Pancreas (tissue), 10 donors: ENCODE measurements at regions not wholly inside any gene's neighbourhood (a gene's known extent, or its start where the extent isn't known, plus 50 kb on each side); places are given as distances from the start of the nearest gene placed in this dataset.
A peak's percentile ranks its signal among the peaks of the same experiment; 100 is the strongest.

Experiments used
- ATAC-seq, 4 donors: fragments of 200-7000 bp; cut with Tn5 transposase; one replicate each; pipeline versions ENCODE4 v1.8.0 to v1.9.1; 2020; ENCODE audit warnings: mild to moderate bottlenecking in 4 of 4, moderate library complexity in 4 of 4
- DNase-seq, 6 donors: peaks; one replicate each; pipeline ENCODE4 v3.0.0-alpha.2; 2020
- FAIRE-seq: peaks from 2 replicates; lab custom pipeline; 2012; peaks lifted over from hg19 to GRCh38; lab: Jason Lieb, UNC
- H3K27ac ChIP-seq, 4 donors: fragments of 200-600 bp; sonication (generic); 1 replicate in 3 of 4; 2 replicates in 1 of 4; pipeline versions ENCODE4 v1.5.0 to v1.8.0; 2020
- H3K27me3 ChIP-seq, 4 donors: fragments of 200-600 bp; one replicate each; pipeline ENCODE4 v1.8.0; 2021
- H3K36me3 ChIP-seq, 3 donors: fragments of 200-600 bp; sonication (generic) in 1 of 3; one replicate each; pipeline versions ENCODE4 v1.5.0 to v1.8.0; 2020 to 2021
- H3K4me1 ChIP-seq, 3 donors: fragments of 200-600 bp; one replicate each; pipeline ENCODE4 v1.8.0; 2021
- H3K4me3 ChIP-seq, 4 donors: fragments of 200-600 bp; sonication (generic) in 2 of 4; one replicate each; pipeline versions ENCODE4 v1.5.0 to v1.8.0; 2020 to 2021
- H3K9me3 ChIP-seq, 4 donors: fragments of 200-600 bp; one replicate each; pipeline ENCODE4 v1.8.0; 2021
- CTCF ChIP-seq, 4 donors: fragments of 200-600 bp; sonication (generic) in 3 of 4; IDR thresholded peaks; one replicate each; pipeline versions ENCODE4 v1.5.0 to v1.8.0; 2021; ENCODE audit warnings: antibody characterized with exemption in 4 of 4
- WGBS, 2 donors: extraction: QIAGEN DNeasy Blood & Tissue Kit; methylation state at CpG; one replicate each; pipeline ENCODE4 v1.1.7; 2013; 5-methylcytosine and 5-hydroxymethylcytosine counted together
- intact Hi-C, 3 donors: fragments of 100-400 bp; cut with DNase I; formaldehyde crosslinking; loops; one replicate each; pipeline versions ENCODE4 v1.11.1 to v1.14.2; 2022
- donor health status: healthy with polysubstance abuse.
- donor health status: DM: no; HTN: no; CAD: no; lungs with moderate emphysema.
- donor health status: DM: no; HTN: no; CAD: no.
- donor health status: control.
- donor health status: control.
- donor health status: Bipolar disorder and iron deficiency.
- donor health status: DM: yes; HTN: yes; CAD: no.
- donor health status: DM: no; HTN: no; CAD: no.
- donor health status: DM: no; HTN: no; CAD: no.
- donor health status: DM: yes; HTN: yes; CAD: no.

GRCh38 chr11:92325416-92325815 is 100.8 kb downstream of the FAT3 start:
- no peak overlapping the region for H3K4me3 ChIP-seq
- no peak for TF ChIP-seq CTCF (IDR thresholded peaks at IDR 0.05)
- ATAC-seq (no peak), DNase-seq (no peak), FAIRE-seq (no peak)
- intact Hi-C loops = no loop called here
- no peaks in the 10 kb centered on the region for H3K9me3 ChIP-seq
- no peaks in the 10 kb centered on the region for H3K27me3 ChIP-seq
- no peak overlapping the region for H3K27ac ChIP-seq
- 75 to 82% methylated on average over 3 of the region's 3 CpGs for WGBS, 2 donors
- no peaks in the 10 kb centered on the region for H3K36me3 ChIP-seq
- no peaks in the 10 kb centered on the region for H3K4me1 ChIP-seq

GRCh38 chr11:92329137-92329536 is 104.5 kb downstream of the FAT3 start:
- DNase-seq = no peak
- TF ChIP-seq CTCF (IDR thresholded peaks at IDR 0.05) = no peak
- Histone ChIP-seq H3K36me3 (no peaks in the 10 kb centered on the region), H3K9me3 (no peaks in the 10 kb centered on the region), H3K27me3 (no peaks in the 10 kb centered on the region), H3K4me3 (no peak overlapping the region), H3K4me1 (no peaks in the 10 kb centered on the region), H3K27ac (no peak overlapping the region)
- intact Hi-C loops = no loop called here
- no peak for ATAC-seq
- 32 to 33% methylated on average over 2 of the region's 2 CpGs for WGBS, 2 donors
- FAIRE-seq = no peak

GRCh38 chr11:92329646-92330045 is 105.0 kb downstream of the FAT3 start:
- no peaks in the 10 kb centered on the region for H3K27me3 ChIP-seq
- 3 to 9% methylated on average over 2 of the region's 2 CpGs for WGBS, 2 donors
- no peak for DNase-seq
- no peak for FAIRE-seq
- intact Hi-C loops = no loop called here
- H3K4me3 ChIP-seq = no peak overlapping the region
- no peaks in the 10 kb centered on the region for H3K4me1 ChIP-seq
- no peak overlapping the region for H3K27ac ChIP-seq
- ATAC-seq = no peak
- H3K9me3 ChIP-seq = no peaks in the 10 kb centered on the region
- no peak for TF ChIP-seq CTCF (IDR thresholded peaks at IDR 0.05)
- H3K36me3 ChIP-seq = no peaks in the 10 kb centered on the region

- Histone ChIP-seq H3K36me3 (no peaks in the 10 kb centered on the region), H3K27me3 (no peaks in the 10 kb centered on the region), H3K4me1 (no peaks in the 10 kb centered on the region), H3K27ac (no peak overlapping the region), H3K9me3 (no peaks in the 10 kb centered on the region), H3K4me3 (no peak overlapping the region)
- 66 to 67% methylated on average over 2 of the region's 2 CpGs for WGBS, 2 donors
- ATAC-seq (no peak), FAIRE-seq (no peak), DNase-seq (no peak)
- intact Hi-C loops = no loop called here
- TF ChIP-seq CTCF (IDR thresholded peaks at IDR 0.05) = no peak
These were observed 105.5 kb downstream of the FAT3 start for GRCh38 chr11:92330114-92330513.

GRCh38 chr11:92332986-92333385 is 108.4 kb downstream of the FAT3 start:
- intact Hi-C loops = no loop called here
- TF ChIP-seq CTCF (IDR thresholded peaks at IDR 0.05) = no peak
- FAIRE-seq (no peak), DNase-seq (no peak), ATAC-seq (peak in 2 of 4 donors; percentile 25)
- H3K27me3 ChIP-seq = no peaks in the 10 kb centered on the region
- H3K9me3 ChIP-seq = no peaks in the 10 kb centered on the region
- H3K27ac ChIP-seq = no peak overlapping the region
- WGBS, 2 donors = 71 to 82% methylated on average over 1 of the region's 1 CpG
- H3K36me3 ChIP-seq = no peaks in the 10 kb centered on the region
- H3K4me1 ChIP-seq = no peaks in the 10 kb centered on the region
- no peak overlapping the region for H3K4me3 ChIP-seq
